NCI-H524 (cell line): ENCODE measurements at regions not wholly inside any gene's neighbourhood (a gene's known extent, or its start where the extent isn't known, plus 50 kb on each side); places are given as distances from the start of the nearest gene placed in this dataset.
"Not testable (repeated sequence)": the region's sequence is repeated elsewhere in the genome, so short reads cannot be mapped to it uniquely, and the experiment has no call there.

Experiments
- DNase-seq, 2 experiments: peaks; one replicate each; lab custom pipeline; 2025; lab: John Stamatoyannopoulos, UW

GRCh38 chr15:62365795-62366442, 200.8 kb upstream of the C2CD4B start:
- DNase-seq: peak in 1 of 2 experiments; percentile 13

GRCh38 chr15:62369454-62369853, 204.4 kb upstream of the C2CD4B start:
- DNase-seq: no peak

DNA sequence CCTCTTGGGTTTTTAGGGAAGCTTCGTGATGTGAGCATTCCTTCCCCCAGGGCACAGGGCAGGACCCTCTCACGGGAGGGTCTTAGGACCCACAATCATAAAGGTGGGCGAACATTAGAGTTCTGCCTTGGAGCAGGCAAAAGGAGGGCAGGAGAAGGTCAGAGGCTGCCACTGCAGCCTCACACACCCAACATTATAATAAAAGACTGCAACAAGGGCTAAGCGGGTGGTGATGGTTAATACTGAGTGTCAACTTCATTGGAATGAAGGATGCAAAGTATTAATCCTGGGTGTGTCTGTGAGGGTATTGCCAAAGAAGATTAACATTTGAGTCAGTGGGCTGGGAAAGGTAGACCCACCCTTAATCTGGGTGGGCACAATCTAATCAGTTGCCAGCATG, 206.6 kb upstream of the C2CD4B start:
- not testable (repeated sequence) for DNase-seq

GRCh38 chr15:62377736-62378480, 212.8 kb upstream of the C2CD4B start:
- DNase-seq: no peak

DNA sequence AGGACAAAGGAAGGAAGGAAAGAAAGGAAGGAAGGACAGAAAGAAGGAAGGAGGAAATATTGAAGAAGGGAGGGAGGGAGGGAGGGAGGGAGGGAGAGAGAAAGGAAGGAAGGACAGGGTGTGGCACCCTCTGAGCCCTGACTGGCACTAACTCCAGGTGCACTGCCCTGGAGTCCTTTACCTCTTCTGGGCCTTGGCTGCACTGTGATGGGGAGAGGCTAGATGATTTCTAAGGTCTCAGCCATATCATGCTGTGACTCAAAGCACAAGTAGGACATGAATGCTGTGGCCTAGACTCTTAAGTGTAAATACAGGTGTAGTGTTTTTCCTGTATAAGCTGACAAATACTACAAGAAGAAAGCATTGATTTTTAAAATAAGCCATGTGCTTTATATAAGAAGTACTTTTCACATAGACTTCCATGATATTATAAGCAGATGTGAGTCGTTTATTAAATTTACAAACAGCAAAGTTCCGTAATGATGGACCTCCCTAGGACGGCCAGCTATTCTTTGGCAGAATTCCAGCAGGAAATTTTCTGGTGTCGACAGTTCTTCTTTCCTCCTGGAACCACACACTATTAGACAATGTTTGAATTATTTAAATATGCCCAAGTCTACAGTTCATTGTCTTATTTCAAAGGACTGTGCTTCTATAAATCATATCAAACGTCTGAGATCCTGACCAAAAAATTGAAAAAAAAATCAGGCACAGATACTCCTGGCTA, 213.8 kb upstream of the C2CD4B start:
- no peak for DNase-seq

DNA sequence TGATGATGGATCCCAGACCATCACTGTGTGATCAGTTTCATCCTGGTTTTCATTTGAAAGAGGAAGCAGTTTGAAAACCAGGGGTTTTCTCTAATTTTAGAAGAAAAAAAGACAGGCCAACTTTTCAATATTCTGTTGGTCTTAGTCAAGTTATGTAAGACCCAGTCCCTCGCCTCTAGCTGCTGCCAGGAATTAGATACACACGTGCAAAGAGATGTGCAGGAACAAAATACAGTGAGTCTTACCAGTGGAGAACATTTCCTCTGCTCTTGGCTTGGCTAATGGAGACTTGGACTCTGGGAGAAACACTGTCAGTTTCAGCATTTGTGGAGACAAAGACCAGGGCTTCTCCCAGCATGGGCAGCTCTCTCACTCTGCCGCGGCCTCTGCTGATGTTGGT, 214.9 kb upstream of the C2CD4B start:
- DNase-seq: no peak

GRCh38 chr15:62382046-62382445, 217.0 kb upstream of the C2CD4B start:
- DNase-seq: no peak

GRCh38 chr15:62389885-62390790, 225.1 kb upstream of the C2CD4B start, which contains the start of gene TLN2:
Gene TLN2 (plus strand): TSS chr15:62390550.
- DNase-seq: peak; percentile 38 to 78

DNA sequence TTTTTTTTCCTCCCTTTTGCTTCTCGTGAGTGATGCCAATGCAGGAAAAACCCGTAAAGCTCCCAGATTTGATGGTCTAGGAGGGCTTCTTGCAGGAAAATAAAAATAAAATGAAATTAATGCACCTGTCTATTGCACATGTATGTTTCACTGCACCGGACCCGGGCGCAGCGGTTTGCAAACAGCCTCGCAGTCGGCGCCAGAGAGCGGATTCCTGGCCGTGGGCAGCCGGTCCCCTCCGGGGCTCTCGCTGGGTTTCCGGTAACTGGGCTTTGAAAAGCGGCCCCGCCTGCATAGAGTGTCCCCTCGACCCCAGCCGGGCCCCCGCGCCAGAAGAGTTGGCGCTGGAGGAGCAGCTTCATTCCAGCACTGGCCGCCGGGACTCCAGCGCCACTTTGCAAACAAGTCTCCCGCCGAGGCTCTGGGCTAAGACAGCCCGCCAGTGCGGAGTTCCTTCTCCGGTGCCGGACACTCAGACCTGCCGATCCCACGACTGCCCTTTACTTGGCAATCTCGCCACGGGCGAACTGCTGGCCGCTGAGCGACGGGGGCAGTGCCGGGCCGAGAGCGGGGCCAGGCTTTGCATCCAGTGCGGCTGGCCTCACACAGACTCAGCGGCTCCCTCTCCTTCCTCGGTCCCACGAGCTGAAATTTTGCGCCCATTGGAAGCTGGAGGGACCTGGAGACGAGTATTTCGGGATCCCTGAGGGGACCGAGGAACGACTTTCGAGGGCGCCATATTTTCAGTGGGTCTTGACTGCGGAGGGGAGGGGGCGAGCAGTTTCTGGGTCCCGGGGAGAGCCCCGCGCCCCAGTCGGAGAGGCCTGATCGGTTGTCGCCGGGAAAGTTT, 225.9 kb upstream of the C2CD4B start:
- peak; percentile 34 to 38 for DNase-seq

DNA sequence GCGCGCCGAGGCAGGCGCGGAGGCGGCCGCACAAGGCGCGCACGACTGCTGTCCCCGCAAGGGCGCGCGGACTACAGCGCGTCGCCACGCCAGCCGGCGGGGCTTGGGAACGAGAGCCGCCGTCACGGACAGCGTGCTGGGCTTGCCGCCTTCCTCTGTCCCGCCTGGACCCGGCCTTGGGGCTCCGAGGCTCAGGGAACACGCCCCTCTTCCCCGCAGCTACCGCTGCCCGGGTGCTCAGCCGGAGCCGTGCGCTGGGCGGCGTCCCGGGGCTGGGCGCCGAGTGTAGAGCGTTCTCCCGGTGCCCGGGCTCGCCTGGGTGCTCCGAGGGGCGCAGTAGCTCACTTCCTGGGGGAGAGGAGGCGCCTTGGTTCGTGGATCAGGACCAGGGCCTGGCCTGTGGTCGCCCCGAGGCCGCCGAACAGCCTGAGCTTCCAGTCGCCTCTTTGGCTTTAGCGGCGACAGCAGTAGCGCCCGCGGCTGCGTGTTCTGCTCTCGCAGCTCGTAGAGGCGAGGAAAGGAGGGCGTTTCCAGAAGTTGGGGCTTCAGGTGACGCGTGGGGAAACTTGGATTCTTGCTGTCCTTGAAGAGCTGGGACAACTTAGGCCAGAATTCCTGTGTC, 226.7 kb upstream of the C2CD4B start:
- peak in 1 of 2 experiments; percentile 45 for DNase-seq

GRCh38 chr15:62392376-62392775, 227.3 kb upstream of the C2CD4B start:
- DNase-seq: peak in 1 of 2 experiments; percentile 13

DNA sequence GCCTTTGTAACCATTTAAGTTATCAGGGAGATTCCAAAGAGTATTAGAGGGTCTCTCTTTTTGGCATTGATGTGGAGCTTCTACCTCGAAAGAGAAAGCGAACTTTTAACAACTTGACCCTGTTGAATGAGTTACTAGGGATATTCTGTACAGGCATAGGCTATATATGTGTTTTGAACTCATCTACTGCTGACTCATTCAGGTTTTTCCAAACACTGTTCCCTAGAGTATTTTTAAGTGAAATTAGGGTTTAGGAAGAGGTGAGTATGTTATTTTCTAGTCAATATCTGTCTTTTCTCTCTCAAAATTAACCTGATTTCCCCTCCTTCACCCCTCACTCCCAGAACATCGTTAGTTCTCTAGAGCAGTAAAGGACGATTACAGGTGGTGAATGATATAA, 228.1 kb upstream of the C2CD4B start:
- no peak for DNase-seq

- DNase-seq: no peak
These were observed 229.0 kb upstream of the C2CD4B start for GRCh38 chr15:62394079-62394478.

DNA sequence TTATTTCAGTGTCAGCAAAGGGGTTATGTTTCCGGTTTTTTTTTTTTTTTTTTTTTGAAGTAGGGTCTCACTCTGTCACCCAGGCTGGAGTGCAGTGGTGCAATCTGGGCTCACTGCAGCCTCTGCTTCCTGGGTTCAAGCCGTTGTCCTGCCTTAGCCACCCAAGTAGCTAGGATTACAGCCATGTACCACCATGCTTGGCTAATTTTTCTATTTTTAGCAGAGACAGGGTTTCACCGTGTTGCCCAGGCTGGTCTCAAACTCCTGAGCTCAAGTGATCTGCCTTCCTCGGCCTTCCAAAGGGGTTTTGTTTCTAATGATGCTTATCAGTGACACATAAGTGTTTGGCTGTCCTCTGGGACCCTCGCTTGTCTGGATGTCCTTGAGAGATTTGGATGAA, 235.7 kb upstream of the C2CD4B start:
- no peak for DNase-seq

DNA sequence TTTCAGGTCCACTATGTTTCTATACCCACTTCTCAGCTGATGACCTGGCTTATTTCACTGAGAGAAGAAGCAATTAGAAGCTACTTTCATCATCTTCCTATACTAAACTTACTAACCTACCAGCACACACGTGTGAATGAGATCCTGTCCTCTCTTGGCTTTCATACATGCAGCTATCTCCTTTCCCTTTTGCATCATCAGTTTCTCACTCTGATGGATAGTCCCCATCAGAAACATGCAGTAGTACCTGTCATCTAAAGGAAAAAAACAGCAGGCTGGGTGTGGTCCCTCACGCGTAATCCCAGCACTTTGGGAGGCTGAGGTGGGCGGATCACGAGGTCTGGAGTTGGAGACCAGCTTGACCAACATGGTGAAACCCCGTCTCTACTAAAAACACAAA, 237.6 kb upstream of the C2CD4B start:
- no peak for DNase-seq

- DNase-seq: no peak
These were observed 238.2 kb upstream of the C2CD4B start for GRCh38 chr15:62403164-62403809.

DNA sequence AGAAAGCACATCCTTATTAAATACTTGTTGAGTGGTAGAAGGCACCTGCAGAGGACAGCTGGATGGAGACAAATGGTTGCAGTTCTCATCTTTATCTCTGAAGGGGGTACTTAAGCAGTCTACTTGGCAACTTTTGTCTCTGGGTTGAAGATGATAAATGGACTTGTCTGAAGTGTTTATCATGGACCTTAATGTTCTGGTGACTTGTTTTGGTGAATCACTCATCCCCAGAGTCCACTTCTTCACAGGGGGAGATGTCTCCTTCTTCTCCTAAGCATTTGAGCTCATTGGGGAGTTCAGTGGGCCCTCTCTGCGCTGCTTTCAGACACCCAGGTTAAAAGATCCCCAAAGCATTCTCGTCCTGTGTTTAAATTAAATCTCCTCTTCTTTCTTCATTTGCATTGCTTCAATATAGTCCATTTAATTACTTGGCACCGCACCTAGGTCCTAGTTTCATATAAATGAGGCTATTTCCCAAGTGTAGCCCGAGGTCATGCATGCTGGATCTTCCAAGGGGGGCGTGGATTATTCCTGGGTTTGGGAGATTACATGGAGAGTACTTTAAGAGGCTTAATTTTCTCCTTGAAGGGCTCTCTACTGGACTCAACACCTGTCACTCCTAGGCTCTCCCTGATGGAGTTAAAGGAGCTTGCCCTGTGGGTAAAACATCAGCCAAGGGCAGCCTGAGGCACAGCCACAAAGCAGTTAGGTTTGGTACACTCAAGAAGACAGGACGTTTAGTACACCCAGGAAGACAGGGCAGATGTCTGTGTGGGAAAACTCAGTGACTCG, 239.3 kb upstream of the C2CD4B start:
- peak; percentile 99 to 100 for DNase-seq

- DNase-seq: no peak
These were observed 241.3 kb upstream of the C2CD4B start for GRCh38 chr15:62406305-62406891.

GRCh38 chr15:62407216-62407615, 242.1 kb upstream of the C2CD4B start:
- DNase-seq: no peak
